Karpas-422 (cell line): ENCODE measurements at regions not wholly inside any gene's neighbourhood (a gene's known extent, or its start where the extent isn't known, plus 50 kb on each side); places are given as distances from the start of the nearest gene placed in this dataset.
A peak's percentile ranks its signal among the peaks of the same experiment; 100 is the strongest.

ENCODE experiments used
- DNase-seq: peaks from one replicate; pipeline ENCODE4 v3.0.0-alpha.2; 2015
- H2AFZ ChIP-seq: fragments of 200-600 bp; sonication (generic); 2 replicates; pipeline ENCODE4 v1.6.1; 2014; ENCODE audit warnings: antibody characterized with exemption, low read length, mixed read lengths
- H3K27ac ChIP-seq: fragments of 200-600 bp; sonication (generic); 2 replicates; pipeline ENCODE4 v1.5.1; 2014; ENCODE audit warnings: mild to moderate bottlenecking, low read length, moderate library complexity
- H3K27me3 ChIP-seq: fragments of 200-600 bp; sonication (generic); 2 replicates; pipeline ENCODE4 v1.6.1; 2014; ENCODE audit warnings: low read length, mixed read lengths
- H3K36me3 ChIP-seq: fragments of 200-600 bp; sonication (generic); 2 replicates; pipeline ENCODE4 v1.6.1; 2014; ENCODE audit warnings: low read length, mixed read lengths; ENCODE audit not compliant: insufficient read depth
- H3K4me1 ChIP-seq: fragments of 200-600 bp; sonication (generic); 2 replicates; pipeline ENCODE4 v1.6.1; 2014; ENCODE audit warnings: mild to moderate bottlenecking, low read length, mixed read lengths
- H3K4me2 ChIP-seq: fragments of 200-600 bp; sonication (generic); 2 replicates; pipeline ENCODE4 v1.6.1; 2014; ENCODE audit warnings: low read length, low read depth, mild to moderate bottlenecking; ENCODE audit not compliant: poor library complexity, severe bottlenecking
- H3K4me3 ChIP-seq: fragments of 200-600 bp; sonication (generic); 2 replicates; pipeline ENCODE4 v1.5.1; 2014; ENCODE audit warnings: mild to moderate bottlenecking, antibody characterized with exemption, low read length, mixed read lengths
- H3K79me2 ChIP-seq: fragments of 200-600 bp; sonication (generic); 2 replicates; pipeline ENCODE4 v1.6.1; 2014; ENCODE audit warnings: mild to moderate bottlenecking, low read length, mixed read lengths
- H3K9ac ChIP-seq: fragments of 200-600 bp; sonication (generic); 2 replicates; pipeline ENCODE4 v1.6.0; 2014; ENCODE audit warnings: low read length
- H3K9me2 ChIP-seq: fragments of 200-600 bp; sonication (generic), shearing (Covaris generic); replicated peaks from 2 replicates; pipeline ENCODE4 v1.6.0; 2014; ENCODE audit warnings: mild to moderate bottlenecking, low read length, moderate library complexity; ENCODE audit not compliant: insufficient read depth
- H3K9me3 ChIP-seq: fragments of 300-700, 200-600 bp; sonication (generic); 2 replicates; pipeline ENCODE4 v1.6.1; 2014; ENCODE audit warnings: low read length, mixed read lengths
- H4K20me1 ChIP-seq: fragments of 200-600 bp; sonication (generic); 2 replicates; pipeline ENCODE4 v1.6.1; 2014; ENCODE audit warnings: mild to moderate bottlenecking, antibody characterized with exemption, low read length, low read depth; ENCODE audit not compliant: insufficient read depth

DNA sequence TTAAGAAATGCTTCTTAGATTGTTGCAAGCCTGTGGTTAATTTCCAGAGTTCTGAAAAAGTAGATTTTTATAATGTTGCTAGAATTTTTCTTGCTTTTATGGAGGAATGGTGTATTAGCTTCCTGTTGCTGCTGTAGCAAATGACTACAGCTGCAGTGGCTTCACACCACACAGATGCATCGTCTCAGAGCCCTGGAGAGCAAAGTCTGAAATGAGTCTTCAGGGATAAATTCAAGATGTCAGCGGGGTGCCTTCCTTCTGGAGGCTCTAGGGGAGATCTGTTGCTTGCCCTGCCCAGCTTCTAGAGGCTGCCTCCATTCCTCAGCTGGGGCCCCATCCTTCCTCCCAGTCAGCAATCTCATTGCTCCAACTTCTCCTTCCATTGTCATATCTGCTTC lies 187.8 kb downstream of the ZNF516 start:
- Histone ChIP-seq H3K9ac (no peak overlapping the region), H3K4me2 (no peak overlapping the region), H3K4me1 (no peaks in the 10 kb centered on the region), H3K9me2 (no peaks in the 10 kb centered on the region), H3K9me3 (no peaks in the 10 kb centered on the region), H3K79me2 (no peaks in the 10 kb centered on the region), H2AFZ (no peak overlapping the region), H3K27me3 (no peaks in the 10 kb centered on the region), H4K20me1 (no peaks in the 10 kb centered on the region), H3K4me3 (no peak overlapping the region), H3K36me3 (no peaks in the 10 kb centered on the region), H3K27ac (no peak overlapping the region)
- no peak for DNase-seq

DNA sequence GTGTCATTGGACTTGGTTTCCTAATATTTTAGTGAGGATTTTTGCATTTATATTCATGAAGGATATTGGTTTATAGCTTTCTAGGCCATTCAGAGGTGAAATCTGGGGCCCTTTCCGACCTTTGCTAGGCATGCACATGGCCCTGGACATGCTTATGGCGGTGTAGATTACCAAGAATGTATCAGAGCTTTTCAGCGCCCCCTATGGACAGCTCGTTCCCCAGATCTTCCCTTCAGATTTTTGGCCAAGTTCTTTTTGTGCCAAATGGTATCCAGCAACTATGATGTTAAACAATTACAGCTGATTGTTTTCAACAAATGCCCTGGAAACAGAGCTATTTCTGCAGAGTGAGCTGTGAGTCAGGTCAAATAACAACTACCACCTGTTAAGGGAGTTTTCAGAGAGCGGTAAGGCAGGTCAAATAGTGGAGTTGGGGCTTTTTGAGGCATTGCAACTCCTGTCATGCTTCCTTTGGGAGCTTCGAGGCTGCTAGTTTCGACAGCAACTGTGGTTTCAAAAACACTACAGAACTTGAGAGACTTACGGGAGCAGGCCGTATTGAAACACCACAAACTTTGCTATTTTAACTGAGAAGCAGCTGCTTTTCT lies 188.3 kb downstream of the ZNF516 start:
- H3K4me1 ChIP-seq: no peaks in the 10 kb centered on the region
- H3K9me3 ChIP-seq: no peaks in the 10 kb centered on the region
- no peak overlapping the region for H3K9ac ChIP-seq
- DNase-seq: peak; percentile 79
- no peaks in the 10 kb centered on the region for H3K79me2 ChIP-seq
- H3K27ac ChIP-seq: no peak overlapping the region
- no peaks in the 10 kb centered on the region for H3K36me3 ChIP-seq
- no peak overlapping the region for H3K4me2 ChIP-seq
- H2AFZ ChIP-seq: no peak overlapping the region
- H3K4me3 ChIP-seq: no peak overlapping the region
- H4K20me1 ChIP-seq: no peaks in the 10 kb centered on the region
- no peaks in the 10 kb centered on the region for H3K27me3 ChIP-seq
- no peaks in the 10 kb centered on the region for H3K9me2 ChIP-seq

DNA sequence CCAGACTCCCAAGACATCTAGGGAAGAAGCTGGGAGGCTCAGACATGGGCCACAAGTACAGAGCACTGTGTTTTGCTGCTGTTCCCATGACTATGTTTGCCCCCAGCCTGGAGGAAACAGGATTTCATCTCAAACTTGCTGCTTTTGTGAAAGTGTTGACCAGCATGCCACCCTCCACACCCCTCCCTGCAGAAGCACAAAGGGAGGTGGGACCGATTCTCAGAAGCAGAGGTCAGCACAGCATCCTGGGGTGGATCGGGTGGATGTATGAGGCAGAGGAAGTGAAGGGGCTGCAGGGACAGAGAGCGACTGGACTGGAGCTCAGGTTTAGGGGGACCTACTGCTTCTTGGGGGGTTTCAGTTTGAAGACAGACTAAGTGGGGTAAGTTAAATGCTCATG lies 209.2 kb downstream of the ZNF516 start:
- H4K20me1 ChIP-seq: no peaks in the 10 kb centered on the region
- H2AFZ ChIP-seq: no peak overlapping the region
- no peak overlapping the region for H3K4me2 ChIP-seq
- H3K79me2 ChIP-seq: no peaks in the 10 kb centered on the region
- no peaks in the 10 kb centered on the region; the same call in 1 of the 2 replicates for H3K27me3 ChIP-seq
- H3K9me2 ChIP-seq: no peaks in the 10 kb centered on the region
- H3K4me3 ChIP-seq: no peak overlapping the region
- no peak overlapping the region for H3K27ac ChIP-seq
- no peaks in the 10 kb centered on the region for H3K4me1 ChIP-seq
- no peaks in the 10 kb centered on the region for H3K36me3 ChIP-seq
- no peak overlapping the region for H3K9ac ChIP-seq
- DNase-seq: no peak
- no peaks in the 10 kb centered on the region for H3K9me3 ChIP-seq

DNA sequence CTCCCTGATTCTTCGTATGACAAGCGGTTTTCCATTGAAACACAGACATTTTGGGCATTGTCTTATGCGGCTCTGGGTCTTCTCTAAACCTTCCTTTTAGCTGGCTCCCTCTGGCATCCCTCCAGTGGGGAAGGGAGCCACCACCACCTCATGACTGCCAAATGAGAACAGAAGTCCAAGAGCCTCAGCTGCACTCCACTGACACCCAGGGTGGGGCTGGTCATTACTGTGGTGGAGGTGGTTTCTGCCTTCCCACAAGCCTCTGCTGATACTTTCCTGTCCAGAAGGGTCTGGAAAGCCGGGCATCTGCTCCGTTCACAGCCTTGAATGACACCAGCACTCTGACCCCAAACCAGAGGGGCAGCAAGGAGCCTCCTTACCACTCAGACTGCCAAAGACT lies 213.5 kb downstream of the ZNF516 start:
- no peak overlapping the region for H3K27ac ChIP-seq
- no peaks in the 10 kb centered on the region for H3K9me3 ChIP-seq
- DNase-seq: no peak
- H3K4me1 ChIP-seq: peaks cover under 1% of the 10 kb centered on the region
- H3K4me2 ChIP-seq: no peak overlapping the region
- H3K36me3 ChIP-seq: no peaks in the 10 kb centered on the region
- H3K27me3 ChIP-seq: no peaks in the 10 kb centered on the region; the same call in 1 of the 2 replicates
- no peaks in the 10 kb centered on the region for H4K20me1 ChIP-seq
- H3K9me2 ChIP-seq: no peaks in the 10 kb centered on the region
- H3K79me2 ChIP-seq: no peaks in the 10 kb centered on the region
- H3K4me3 ChIP-seq: no peak overlapping the region
- H2AFZ ChIP-seq: no peak overlapping the region
- H3K9ac ChIP-seq: no peak overlapping the region

DNA sequence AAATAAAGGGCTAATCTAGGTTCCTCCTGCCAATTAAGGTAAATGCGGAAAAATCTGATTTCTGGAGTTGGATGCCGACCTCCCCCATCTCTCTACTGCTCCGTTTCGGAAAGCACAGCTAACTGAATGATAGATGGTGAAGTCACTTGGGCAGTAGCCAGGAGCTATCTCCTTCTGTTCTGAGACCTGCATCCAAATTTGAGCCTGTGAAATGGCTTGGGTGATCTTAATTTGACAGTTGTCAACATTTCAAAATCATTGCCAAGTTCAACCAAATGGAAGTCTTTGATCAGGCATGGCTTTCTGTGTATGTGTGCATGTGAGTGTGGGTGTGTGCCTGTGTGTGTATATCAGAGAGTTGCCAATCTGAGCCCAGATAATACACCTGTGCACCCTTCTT lies 217.2 kb downstream of the ZNF516 start:
- no peaks in the 10 kb centered on the region for H4K20me1 ChIP-seq
- H2AFZ ChIP-seq: no peak overlapping the region
- no peaks in the 10 kb centered on the region; the same call in 1 of the 2 replicates for H3K27me3 ChIP-seq
- H3K9me2 ChIP-seq: no peaks in the 10 kb centered on the region
- no peaks in the 10 kb centered on the region for H3K79me2 ChIP-seq
- no peak overlapping the region for H3K4me2 ChIP-seq
- H3K27ac ChIP-seq: no peak overlapping the region
- no peaks in the 10 kb centered on the region for H3K36me3 ChIP-seq
- H3K4me1 ChIP-seq: peaks cover 11% of the 10 kb centered on the region
- DNase-seq: no peak
- H3K9ac ChIP-seq: no peak overlapping the region
- H3K4me3 ChIP-seq: no peak overlapping the region
- no peaks in the 10 kb centered on the region for H3K9me3 ChIP-seq

DNA sequence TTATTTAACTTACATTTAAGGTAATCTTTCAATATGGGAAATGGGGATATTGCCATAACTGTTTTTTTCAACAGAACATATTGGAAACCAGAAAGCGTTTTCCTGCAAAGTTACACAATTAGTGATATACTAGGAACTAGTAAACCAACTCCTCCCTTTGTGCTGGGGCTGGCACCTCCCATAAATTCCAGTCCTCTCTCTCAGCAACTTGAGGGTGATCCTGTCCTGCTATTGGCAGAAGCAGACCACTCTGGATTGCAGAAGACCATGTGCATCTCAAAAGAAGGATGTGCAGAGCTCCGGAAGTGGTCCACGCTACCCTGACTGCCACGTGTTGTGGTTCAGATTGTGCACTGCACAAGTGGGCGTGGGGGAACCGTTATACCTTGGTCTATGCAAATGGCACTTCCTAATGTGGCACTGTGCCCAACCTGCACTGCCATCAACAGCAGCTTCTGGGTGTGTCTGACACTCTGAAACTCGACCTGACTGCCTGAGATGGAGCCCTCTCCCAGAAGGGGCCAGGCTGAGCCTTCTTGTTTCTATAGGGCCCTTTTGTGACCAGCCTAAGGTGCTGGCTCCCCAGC lies 219.2 kb downstream of the ZNF516 start:
- Histone ChIP-seq H3K27ac (no peak overlapping the region), H3K9me3 (no peaks in the 10 kb centered on the region), H3K27me3 (no peaks in the 10 kb centered on the region), H3K4me2 (peak overlapping the region; percentile 1), H3K36me3 (no peaks in the 10 kb centered on the region), H3K79me2 (no peaks in the 10 kb centered on the region), H3K4me1 (peaks cover 11% of the 10 kb centered on the region), H3K9me2 (no peaks in the 10 kb centered on the region), H3K9ac (no peak overlapping the region), H3K4me3 (no peak overlapping the region), H2AFZ (peak overlapping the region; percentile 6; the same call in 1 of the 2 replicates), H4K20me1 (no peaks in the 10 kb centered on the region)
- DNase-seq: peak; percentile 85

DNA sequence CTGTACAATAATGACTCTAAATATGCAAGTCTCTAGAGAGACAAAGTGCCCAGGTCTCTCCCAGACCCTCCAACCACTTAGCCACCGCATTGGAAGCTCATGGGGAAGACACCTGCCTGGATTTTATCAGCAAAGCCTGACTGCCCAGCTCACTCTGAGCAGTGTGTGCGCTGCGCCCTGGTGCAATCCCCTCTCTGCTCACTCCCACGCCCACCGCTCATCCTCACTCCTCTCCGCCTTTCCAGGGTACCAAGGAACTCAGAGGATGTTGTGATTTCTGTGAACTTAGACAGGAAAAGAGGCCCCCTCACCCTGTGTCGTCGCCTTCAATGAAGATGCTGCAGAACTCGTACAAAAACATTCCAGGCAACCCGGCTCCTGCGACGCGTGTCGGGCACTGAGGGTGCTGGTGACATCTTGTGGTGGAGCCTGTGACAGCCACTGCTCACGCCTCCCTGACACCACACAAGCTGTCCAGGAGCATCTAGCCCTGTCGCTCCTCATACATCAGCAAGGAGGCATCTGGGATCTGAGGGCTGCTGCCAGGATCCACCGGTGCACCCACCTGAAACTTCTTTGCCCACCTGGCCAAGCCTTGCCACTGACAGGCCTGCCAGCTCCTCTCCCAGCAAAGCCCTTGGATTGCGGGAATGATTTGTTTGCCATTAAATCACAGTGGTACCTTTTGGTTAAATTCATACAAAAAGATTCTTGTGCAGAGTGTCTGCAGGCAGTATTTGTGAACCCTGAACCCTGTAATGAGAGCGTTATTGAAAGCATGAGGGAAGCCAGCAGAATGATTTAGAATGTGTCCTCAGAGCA lies 220.4 kb downstream of the ZNF516 start:
- no peaks in the 10 kb centered on the region for H3K36me3 ChIP-seq
- peaks cover 11% of the 10 kb centered on the region for H3K4me1 ChIP-seq
- no peak overlapping the region for H2AFZ ChIP-seq
- H3K79me2 ChIP-seq: no peaks in the 10 kb centered on the region
- no peaks in the 10 kb centered on the region for H4K20me1 ChIP-seq
- no peaks in the 10 kb centered on the region for H3K9me2 ChIP-seq
- H3K4me3 ChIP-seq: no peak overlapping the region
- DNase-seq: peak; percentile 49
- no peak overlapping the region for H3K9ac ChIP-seq
- H3K9me3 ChIP-seq: no peaks in the 10 kb centered on the region
- no peaks in the 10 kb centered on the region for H3K27me3 ChIP-seq
- H3K4me2 ChIP-seq: no peak overlapping the region
- H3K27ac ChIP-seq: no peak overlapping the region

DNA sequence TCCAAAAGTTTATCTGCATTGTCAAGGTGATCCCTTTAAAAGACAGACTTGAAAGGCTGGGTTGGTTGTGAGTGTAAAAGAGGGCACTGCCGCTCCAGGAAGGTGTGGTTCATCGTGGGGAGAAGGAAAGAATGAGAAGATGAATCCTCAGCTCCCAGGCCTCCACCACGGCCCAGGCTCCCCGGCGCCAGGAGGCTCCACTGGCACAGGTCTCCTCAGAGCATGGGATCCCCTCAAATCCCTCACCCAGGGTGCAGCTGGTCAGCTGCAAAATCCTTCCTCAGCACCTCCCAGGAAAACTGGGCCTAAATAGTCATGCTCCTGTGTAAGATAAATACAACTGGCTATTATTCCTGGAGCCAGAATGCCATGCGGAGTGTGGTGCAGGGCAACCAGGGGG lies 221.1 kb downstream of the ZNF516 start:
- no peak overlapping the region for H3K4me2 ChIP-seq
- H3K27me3 ChIP-seq: no peaks in the 10 kb centered on the region
- no peaks in the 10 kb centered on the region for H3K9me2 ChIP-seq
- H3K36me3 ChIP-seq: no peaks in the 10 kb centered on the region
- no peak overlapping the region for H2AFZ ChIP-seq
- no peak overlapping the region for H3K9ac ChIP-seq
- DNase-seq: no peak
- no peak overlapping the region for H3K27ac ChIP-seq
- no peaks in the 10 kb centered on the region for H3K9me3 ChIP-seq
- H3K4me3 ChIP-seq: no peak overlapping the region
- H3K79me2 ChIP-seq: no peaks in the 10 kb centered on the region
- H4K20me1 ChIP-seq: no peaks in the 10 kb centered on the region
- peaks cover 11% of the 10 kb centered on the region for H3K4me1 ChIP-seq
